ENCODE measurements at regions not wholly inside any gene's neighbourhood (a gene's known extent, or its start where the extent isn't known, plus 50 kb on each side); places are given as distances from the start of the nearest gene placed in this dataset.

- Histone ChIP-seq H3K4me1 (ENCODE audit: control insufficient read depth, insufficient read depth, low read length) (no peaks in the 10 kb centered on the region), H3K4me3 (ENCODE audit: low read length) (no peak overlapping the region), H3K27me3 (ENCODE audit: control insufficient read depth, insufficient read depth, low read length) (no peaks in the 10 kb centered on the region), H3K27ac (ENCODE audit: low read length) (no peak overlapping the region), H3K9me3 (ENCODE audit: control insufficient read depth, insufficient read depth, low read length) (no peaks in the 10 kb centered on the region), H3K36me3 (ENCODE audit: control insufficient read depth, insufficient read depth, low read length) (no peaks in the 10 kb centered on the region)
- DNase-seq (ENCODE audit: low read depth, low spot score), result no peak
- no CpG with 5 or more reads among the region's 3 CpGs for WGBS (ENCODE audit: insufficient coverage, insufficient read length)
Measured at GRCh38 chr9:79166005-79166404, 405.8 kb upstream of the TLE4 start.

- H3K36me3 ChIP-seq (ENCODE audit: control insufficient read depth, insufficient read depth, low read length), result no peaks in the 10 kb centered on the region
- H3K9me3 ChIP-seq (ENCODE audit: control insufficient read depth, insufficient read depth, low read length), result no peaks in the 10 kb centered on the region
- WGBS (ENCODE audit: insufficient coverage, insufficient read length), result no CpG with 5 or more reads among the region's 1 CpG
- H3K27ac ChIP-seq (ENCODE audit: low read length), result no peak overlapping the region
- H3K4me3 ChIP-seq (ENCODE audit: low read length), result no peak overlapping the region
- H3K27me3 ChIP-seq (ENCODE audit: control insufficient read depth, insufficient read depth, low read length), result no peaks in the 10 kb centered on the region
- H3K4me1 ChIP-seq (ENCODE audit: control insufficient read depth, insufficient read depth, low read length), result no peaks in the 10 kb centered on the region
- no peak for DNase-seq (ENCODE audit: low read depth, low spot score)
Measured at GRCh38 chr9:79170643-79171042, 401.1 kb upstream of the TLE4 start.

- Histone ChIP-seq H3K36me3 (ENCODE audit: control insufficient read depth, insufficient read depth, low read length) (no peaks in the 10 kb centered on the region), H3K4me3 (ENCODE audit: low read length) (no peak overlapping the region), H3K9me3 (ENCODE audit: control insufficient read depth, insufficient read depth, low read length) (no peaks in the 10 kb centered on the region), H3K27ac (ENCODE audit: low read length) (no peak overlapping the region), H3K27me3 (ENCODE audit: control insufficient read depth, insufficient read depth, low read length) (no peaks in the 10 kb centered on the region), H3K4me1 (ENCODE audit: control insufficient read depth, insufficient read depth, low read length) (no peaks in the 10 kb centered on the region)
- no CpG with 5 or more reads among the region's 3 CpGs for WGBS (ENCODE audit: insufficient coverage, insufficient read length)
- no peak for DNase-seq (ENCODE audit: low read depth, low spot score)
Measured at GRCh38 chr9:79173932-79174331, 397.8 kb upstream of the TLE4 start.

- no CpG with 5 or more reads among the region's 4 CpGs for WGBS (ENCODE audit: insufficient coverage, insufficient read length)
- Histone ChIP-seq H3K4me1 (ENCODE audit: control insufficient read depth, insufficient read depth, low read length) (no peaks in the 10 kb centered on the region), H3K36me3 (ENCODE audit: control insufficient read depth, insufficient read depth, low read length) (no peaks in the 10 kb centered on the region), H3K27me3 (ENCODE audit: control insufficient read depth, insufficient read depth, low read length) (no peaks in the 10 kb centered on the region), H3K4me3 (ENCODE audit: low read length) (no peak overlapping the region), H3K27ac (ENCODE audit: low read length) (no peak overlapping the region), H3K9me3 (ENCODE audit: control insufficient read depth, insufficient read depth, low read length) (no peaks in the 10 kb centered on the region)
- no peak for DNase-seq (ENCODE audit: low read depth, low spot score)
Measured at GRCh38 chr9:79176014-79176697, 395.6 kb upstream of the TLE4 start.

GRCh38 chr9:79184831-79185230 lies 386.9 kb upstream of the TLE4 start:
- no peak overlapping the region for H3K27ac ChIP-seq (ENCODE audit: low read length)
- H3K27me3 ChIP-seq (ENCODE audit: control insufficient read depth, insufficient read depth, low read length), result no peaks in the 10 kb centered on the region
- no CpG with 5 or more reads among the region's 2 CpGs for WGBS (ENCODE audit: insufficient coverage, insufficient read length)
- no peaks in the 10 kb centered on the region for H3K36me3 ChIP-seq (ENCODE audit: control insufficient read depth, insufficient read depth, low read length)
- H3K9me3 ChIP-seq (ENCODE audit: control insufficient read depth, insufficient read depth, low read length), result no peaks in the 10 kb centered on the region
- H3K4me3 ChIP-seq (ENCODE audit: low read length), result no peak overlapping the region
- H3K4me1 ChIP-seq (ENCODE audit: control insufficient read depth, insufficient read depth, low read length), result no peaks in the 10 kb centered on the region
- no peak for DNase-seq (ENCODE audit: low read depth, low spot score)

- Histone ChIP-seq H3K27ac (ENCODE audit: low read length) (no peak overlapping the region), H3K9me3 (ENCODE audit: control insufficient read depth, insufficient read depth, low read length) (no peaks in the 10 kb centered on the region), H3K36me3 (ENCODE audit: control insufficient read depth, insufficient read depth, low read length) (no peaks in the 10 kb centered on the region), H3K4me3 (ENCODE audit: low read length) (no peak overlapping the region), H3K4me1 (ENCODE audit: control insufficient read depth, insufficient read depth, low read length) (no peaks in the 10 kb centered on the region), H3K27me3 (ENCODE audit: control insufficient read depth, insufficient read depth, low read length) (no peaks in the 10 kb centered on the region)
- no peak for DNase-seq (ENCODE audit: low read depth, low spot score)
Measured at GRCh38 chr9:79185866-79186265, 385.9 kb upstream of the TLE4 start.

- H3K9me3 ChIP-seq (ENCODE audit: control insufficient read depth, insufficient read depth, low read length), result no peaks in the 10 kb centered on the region
- WGBS (ENCODE audit: insufficient coverage, insufficient read length), result no CpG with 5 or more reads among the region's 3 CpGs
- no peak overlapping the region for H3K27ac ChIP-seq (ENCODE audit: low read length)
- DNase-seq (ENCODE audit: low read depth, low spot score), result no peak
- H3K36me3 ChIP-seq (ENCODE audit: control insufficient read depth, insufficient read depth, low read length), result no peaks in the 10 kb centered on the region
- no peak overlapping the region for H3K4me3 ChIP-seq (ENCODE audit: low read length)
- H3K4me1 ChIP-seq (ENCODE audit: control insufficient read depth, insufficient read depth, low read length), result no peaks in the 10 kb centered on the region
- no peaks in the 10 kb centered on the region for H3K27me3 ChIP-seq (ENCODE audit: control insufficient read depth, insufficient read depth, low read length)
Measured at GRCh38 chr9:79189511-79189924, 382.2 kb upstream of the TLE4 start.

GRCh38 chr9:79193001-79193400 lies 378.8 kb upstream of the TLE4 start:
- Histone ChIP-seq H3K27ac (ENCODE audit: low read length) (no peak overlapping the region), H3K4me3 (ENCODE audit: low read length) (no peak overlapping the region), H3K4me1 (ENCODE audit: control insufficient read depth, insufficient read depth, low read length) (no peaks in the 10 kb centered on the region), H3K27me3 (ENCODE audit: control insufficient read depth, insufficient read depth, low read length) (no peaks in the 10 kb centered on the region), H3K36me3 (ENCODE audit: control insufficient read depth, insufficient read depth, low read length) (no peaks in the 10 kb centered on the region), H3K9me3 (ENCODE audit: control insufficient read depth, insufficient read depth, low read length) (no peaks in the 10 kb centered on the region)
- DNase-seq (ENCODE audit: low read depth, low spot score), result no peak
- no CpG with 5 or more reads among the region's 3 CpGs for WGBS (ENCODE audit: insufficient coverage, insufficient read length)

- Histone ChIP-seq H3K27ac (ENCODE audit: low read length) (no peak overlapping the region), H3K4me3 (ENCODE audit: low read length) (no peak overlapping the region), H3K9me3 (ENCODE audit: control insufficient read depth, insufficient read depth, low read length) (no peaks in the 10 kb centered on the region), H3K27me3 (ENCODE audit: control insufficient read depth, insufficient read depth, low read length) (no peaks in the 10 kb centered on the region), H3K4me1 (ENCODE audit: control insufficient read depth, insufficient read depth, low read length) (no peaks in the 10 kb centered on the region), H3K36me3 (ENCODE audit: control insufficient read depth, insufficient read depth, low read length) (no peaks in the 10 kb centered on the region)
- no CpG with 5 or more reads among the region's 36 CpGs for WGBS (ENCODE audit: insufficient coverage, insufficient read length)
- DNase-seq (ENCODE audit: low read depth, low spot score), result no peak
Measured at GRCh38 chr9:79193501-79194223, 378.1 kb upstream of the TLE4 start.

GRCh38 chr9:79195879-79196278 lies 375.9 kb upstream of the TLE4 start:
- H3K36me3 ChIP-seq (ENCODE audit: control insufficient read depth, insufficient read depth, low read length), result no peaks in the 10 kb centered on the region
- H3K27me3 ChIP-seq (ENCODE audit: control insufficient read depth, insufficient read depth, low read length), result no peaks in the 10 kb centered on the region
- DNase-seq (ENCODE audit: low read depth, low spot score), result no peak
- H3K4me1 ChIP-seq (ENCODE audit: control insufficient read depth, insufficient read depth, low read length), result no peaks in the 10 kb centered on the region
- no peaks in the 10 kb centered on the region for H3K9me3 ChIP-seq (ENCODE audit: control insufficient read depth, insufficient read depth, low read length)
- no peak overlapping the region for H3K27ac ChIP-seq (ENCODE audit: low read length)
- H3K4me3 ChIP-seq (ENCODE audit: low read length), result no peak overlapping the region

GRCh38 chr9:79196606-79197005 lies 375.2 kb upstream of the TLE4 start:
- Histone ChIP-seq H3K9me3 (ENCODE audit: control insufficient read depth, insufficient read depth, low read length) (no peaks in the 10 kb centered on the region), H3K4me3 (ENCODE audit: low read length) (no peak overlapping the region), H3K4me1 (ENCODE audit: control insufficient read depth, insufficient read depth, low read length) (no peaks in the 10 kb centered on the region), H3K27me3 (ENCODE audit: control insufficient read depth, insufficient read depth, low read length) (no peaks in the 10 kb centered on the region), H3K36me3 (ENCODE audit: control insufficient read depth, insufficient read depth, low read length) (no peaks in the 10 kb centered on the region), H3K27ac (ENCODE audit: low read length) (no peak overlapping the region)
- WGBS (ENCODE audit: insufficient coverage, insufficient read length), result no CpG with 5 or more reads among the region's 1 CpG
- no peak for DNase-seq (ENCODE audit: low read depth, low spot score)

All from iPS DF 6.9 (cell line).